ENCODE measurements at regions not wholly inside any gene's neighbourhood (a gene's known extent, or its start where the extent isn't known, plus 50 kb on each side); places are given as distances from the start of the nearest gene placed in this dataset.

GRCh38 chr5:165209101-165209727, 1703.8 kb downstream of the MAT2B start:
- TF ChIP-seq CTCF (IDR thresholded peaks at IDR 0.05) (peak; percentile 18 to 70 (median 58)), POLR2A (IDR thresholded peaks at IDR 0.05) (no peak)
